PC-9 (cell line): ENCODE measurements at regions not wholly inside any gene's neighbourhood (a gene's known extent, or its start where the extent isn't known, plus 50 kb on each side); places are given as distances from the start of the nearest gene placed in this dataset.

Experiments used
- BruUV-seq: library from RNA; stranded (reverse); fragments of 400-500 nt; replicated peaks from 2 replicates; lab custom pipeline; 2021; lab: Mats Ljungman, UMichigan
- CTCF ChIA-PET: fragments of 300-600 bp; sonication (Branson Sonifier 250); formaldehyde crosslinking; loops from one replicate; lab custom pipeline; 2022; ENCODE audit warnings: antibody characterized with exemption; lab: Charles Lee
- POLR2A ChIA-PET: fragments of 300-600 bp; sonication (Branson Sonifier 250); formaldehyde crosslinking; loops from one replicate; lab custom pipeline; 2022; ENCODE audit warnings: antibody characterized with exemption; ENCODE audit not compliant: unreplicated experiment; lab: Charles Lee
- DNase-seq, 2 experiments: peaks; one replicate each; pipeline versions ENCODE4 v3.0.0 to v3.0.0-alpha.2; 2015 to 2022; ENCODE audit warnings: mixed read lengths in 1 of 2
- H2AFZ ChIP-seq: fragments of 200-600 bp; sonication (generic); 2 replicates; pipeline ENCODE4 v1.8.1; 2017; ENCODE audit warnings: antibody characterized with exemption
- H3F3A ChIP-seq: fragments of 200-600 bp; sonication (generic); 2 replicates; pipeline ENCODE4 v1.8.1; 2017; ENCODE audit warnings: antibody characterized with exemption, mild to moderate bottlenecking, low read depth; ENCODE audit not compliant: insufficient read depth
- H3K27ac ChIP-seq: fragments of 200-600 bp; sonication (generic); 2 replicates; pipeline ENCODE4 v1.6.1; 2016; ENCODE audit warnings: mixed run types
- H3K27me3 ChIP-seq: fragments of 200-600 bp; sonication (generic); 2 replicates; pipeline ENCODE4 v1.6.1; 2016; ENCODE audit warnings: low read depth, mixed run types; ENCODE audit not compliant: insufficient read depth
- H3K36me3 ChIP-seq: fragments of 200-600 bp; sonication (generic); 2 replicates; pipeline ENCODE4 v1.6.1; 2016; ENCODE audit warnings: low read depth, mixed run types
- H3K4me1 ChIP-seq: fragments of 200-600 bp; sonication (generic); replicated peaks from 2 replicates; pipeline ENCODE4 v1.6.1; 2016; ENCODE audit warnings: mixed run types; ENCODE audit not compliant: insufficient read depth
- H3K4me2 ChIP-seq: fragments of 200-600 bp; sonication (generic); 2 replicates; pipeline ENCODE4 v1.6.1; 2017; ENCODE audit warnings: mixed run types
- H3K4me3 ChIP-seq: fragments of 200-600 bp; sonication (generic); 2 replicates; pipeline ENCODE4 v1.6.1; 2016; ENCODE audit warnings: mixed run types
- H3K79me2 ChIP-seq: fragments of 200-600 bp; sonication (generic); 2 replicates; pipeline ENCODE4 v1.6.1; 2017; ENCODE audit warnings: low read depth, mixed run types
- H3K9me2 ChIP-seq: fragments of 200-600 bp; sonication (generic); 2 replicates; pipeline ENCODE4 v1.8.1; 2017; ENCODE audit warnings: mild to moderate bottlenecking; ENCODE audit not compliant: insufficient read depth
- H3K9me3 ChIP-seq: fragments of 200-600 bp; sonication (generic); 2 replicates; pipeline ENCODE4 v1.8.1; 2016; ENCODE audit warnings: low read depth; ENCODE audit not compliant: insufficient read depth
- H4K20me1 ChIP-seq: fragments of 200-600 bp; sonication (generic); 2 replicates; pipeline ENCODE4 v1.8.1; 2017; ENCODE audit not compliant: insufficient read depth
- EZH2 ChIP-seq: fragments of 200-600 bp; sonication (generic); IDR thresholded peaks from 2 replicates; pipeline ENCODE4 v1.8.0; 2017; ENCODE audit warnings: antibody characterized with exemption, low read depth
- intact Hi-C: fragments of 100-400 bp; cut with micrococcal nuclease; formaldehyde crosslinking; loops from one replicate; pipeline ENCODE4 v1.10.0; 2022; ENCODE audit not compliant: unreplicated experiment
- TF ChIP-seq, protein P1 (sequence below): fragments of 200-600 bp; sonication (generic); conservative IDR thresholded peaks from 2 replicates; pipeline ENCODE4 v1.6.1; 2017; ENCODE audit warnings: mixed run types, antibody characterized with exemption, mild to moderate bottlenecking, moderate library complexity

DNA sequence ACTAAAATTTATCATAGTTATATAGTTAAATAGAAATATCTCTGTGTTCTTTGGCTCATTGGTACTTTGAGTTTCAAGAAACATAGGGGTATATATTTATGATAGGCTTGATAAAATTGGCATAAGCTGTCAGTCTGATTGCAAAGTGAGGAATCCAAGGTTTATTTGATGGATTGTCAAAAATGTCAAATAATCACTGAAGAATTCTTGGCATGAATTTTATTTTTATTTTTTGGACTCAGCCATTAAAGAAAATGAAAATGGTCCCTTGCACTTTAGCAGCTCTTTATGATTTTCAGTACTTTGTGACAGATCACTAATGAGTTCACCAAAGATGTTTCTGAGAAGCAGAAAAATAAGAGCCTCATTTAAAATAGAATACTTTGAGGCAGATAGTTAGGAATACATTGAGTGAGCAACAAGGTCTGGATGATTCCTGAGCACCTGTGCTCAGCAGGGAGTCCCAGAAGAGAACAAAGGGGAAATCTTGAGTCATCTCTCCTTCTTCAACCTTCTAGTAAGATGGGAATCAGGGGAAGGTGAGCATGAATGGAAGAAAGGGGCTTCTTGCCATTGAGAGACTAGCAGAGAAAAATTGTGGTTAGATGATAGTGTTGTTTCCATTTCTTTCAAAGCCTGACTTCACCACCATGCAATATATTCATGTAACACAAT lies 85.3 kb upstream of the VEPH1 start:
- Histone ChIP-seq H3K4me3 (no peak overlapping the region), H3K4me2 (no peak overlapping the region), H3K4me1 (no peaks in the 10 kb centered on the region), H3F3A (no peaks in the 10 kb centered on the region), H3K36me3 (no peaks in the 10 kb centered on the region), H3K27ac (no peak overlapping the region), H3K27me3 (no peaks in the 10 kb centered on the region), H3K79me2 (no peaks in the 10 kb centered on the region), H2AFZ (no peak overlapping the region), H4K20me1 (no peaks in the 10 kb centered on the region), H3K9me2 (no peaks in the 10 kb centered on the region), H3K9me3 (0 out of 2 replicates have a peak, but pooled peaks cover 3% of the 10 kb centered on the region)
- BruUV-seq, result no TSS peak
- POLR2A ChIA-PET, result no interaction called here
- CTCF ChIA-PET, result no interaction called here
- no peak for DNase-seq
- intact Hi-C loops, result no loop called here
- no peak for TF ChIP-seq EZH2
- TF ChIP-seq, protein P1, sequence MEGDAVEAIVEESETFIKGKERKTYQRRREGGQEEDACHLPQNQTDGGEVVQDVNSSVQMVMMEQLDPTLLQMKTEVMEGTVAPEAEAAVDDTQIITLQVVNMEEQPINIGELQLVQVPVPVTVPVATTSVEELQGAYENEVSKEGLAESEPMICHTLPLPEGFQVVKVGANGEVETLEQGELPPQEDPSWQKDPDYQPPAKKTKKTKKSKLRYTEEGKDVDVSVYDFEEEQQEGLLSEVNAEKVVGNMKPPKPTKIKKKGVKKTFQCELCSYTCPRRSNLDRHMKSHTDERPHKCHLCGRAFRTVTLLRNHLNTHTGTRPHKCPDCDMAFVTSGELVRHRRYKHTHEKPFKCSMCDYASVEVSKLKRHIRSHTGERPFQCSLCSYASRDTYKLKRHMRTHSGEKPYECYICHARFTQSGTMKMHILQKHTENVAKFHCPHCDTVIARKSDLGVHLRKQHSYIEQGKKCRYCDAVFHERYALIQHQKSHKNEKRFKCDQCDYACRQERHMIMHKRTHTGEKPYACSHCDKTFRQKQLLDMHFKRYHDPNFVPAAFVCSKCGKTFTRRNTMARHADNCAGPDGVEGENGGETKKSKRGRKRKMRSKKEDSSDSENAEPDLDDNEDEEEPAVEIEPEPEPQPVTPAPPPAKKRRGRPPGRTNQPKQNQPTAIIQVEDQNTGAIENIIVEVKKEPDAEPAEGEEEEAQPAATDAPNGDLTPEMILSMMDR, result no peak

DNA sequence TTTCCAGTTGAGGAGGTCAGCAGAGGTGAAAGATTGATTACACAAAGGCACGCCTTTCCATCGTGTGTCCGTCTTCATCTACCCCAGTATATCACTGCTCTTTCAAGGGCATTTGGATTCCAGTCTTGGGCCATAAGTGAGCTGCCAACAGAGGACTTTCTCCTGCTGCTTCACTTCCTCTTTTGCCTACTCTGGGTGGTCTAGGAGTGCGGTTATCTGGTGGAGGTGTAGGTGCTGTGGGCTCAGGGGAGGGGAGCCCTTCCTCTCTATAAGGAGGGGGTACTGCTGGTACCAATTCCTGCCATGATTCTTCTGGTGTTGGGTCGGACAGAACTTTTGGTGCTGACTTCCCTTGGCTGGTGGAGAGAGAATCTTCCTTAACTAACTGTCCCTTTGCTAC lies 83.1 kb upstream of the VEPH1 start:
- Histone ChIP-seq H3K4me2 (no peak overlapping the region), H3K36me3 (no peaks in the 10 kb centered on the region), H3K4me3 (no peak overlapping the region), H3F3A (no peaks in the 10 kb centered on the region), H2AFZ (no peak overlapping the region), H3K9me2 (no peaks in the 10 kb centered on the region), H3K4me1 (no peaks in the 10 kb centered on the region), H3K9me3 (no peaks in the 10 kb centered on the region), H4K20me1 (no peaks in the 10 kb centered on the region), H3K79me2 (no peaks in the 10 kb centered on the region), H3K27ac (no peak overlapping the region), H3K27me3 (no peaks in the 10 kb centered on the region)
- intact Hi-C loops, result no loop called here
- TF ChIP-seq, protein P1, result no peak
- TF ChIP-seq EZH2, result no peak
- ChIA-PET POLR2A (no interaction called here), CTCF (no interaction called here)
- DNase-seq, result no peak
- no TSS peak for BruUV-seq

- BruUV-seq, result no TSS peak
- H3K4me3 ChIP-seq, result no peak overlapping the region
- TF ChIP-seq, protein P1, result no peak
- TF ChIP-seq EZH2, result no peak
- no peak overlapping the region for H2AFZ ChIP-seq
- H3K4me1 ChIP-seq, result no peaks in the 10 kb centered on the region
- no peak overlapping the region for H3K4me2 ChIP-seq
- H3F3A ChIP-seq, result no peaks in the 10 kb centered on the region
- H3K27me3 ChIP-seq, result no peaks in the 10 kb centered on the region
- ChIA-PET CTCF (no interaction called here), POLR2A (no interaction called here)
- no peaks in the 10 kb centered on the region for H3K9me2 ChIP-seq
- no peak overlapping the region for H3K27ac ChIP-seq
- no peak for DNase-seq
- no peaks in the 10 kb centered on the region for H4K20me1 ChIP-seq
- H3K79me2 ChIP-seq, result no peaks in the 10 kb centered on the region
- H3K36me3 ChIP-seq, result no peaks in the 10 kb centered on the region
- intact Hi-C loops, result no loop called here
- H3K9me3 ChIP-seq, result no peaks in the 10 kb centered on the region
Measured at GRCh38 chr3:157585386-157585785, 82.2 kb upstream of the VEPH1 start.
